Neural cell (in vitro differentiated cells): ENCODE measurements at regions not wholly inside any gene's neighbourhood (a gene's known extent, or its start where the extent isn't known, plus 50 kb on each side); places are given as distances from the start of the nearest gene placed in this dataset.

Experiments used
- H2AFZ ChIP-seq: fragments of 200-600, 300-800 bp; sonication (generic), shearing (Covaris generic); 2 replicates; pipeline ENCODE4 v1.6.0; 2014; ENCODE audit warnings: low read depth, mild to moderate bottlenecking, antibody characterized with exemption, low read length, moderate library complexity
- H3F3A ChIP-seq: fragments of 200-600 bp; shearing (Covaris generic); 2 replicates; pipeline ENCODE4 v1.6.1; 2016; ENCODE audit warnings: mild to moderate bottlenecking, moderate library complexity, mixed read lengths, antibody characterized with exemption, low read length; ENCODE audit not compliant: insufficient read depth, poor library complexity, severe bottlenecking
- H3K27ac ChIP-seq: fragments of 200-600, 300-800 bp; sonication (generic), shearing (Covaris generic); 2 replicates; pipeline ENCODE4 v1.5.1; 2014; ENCODE audit warnings: mild to moderate bottlenecking, low read length, moderate library complexity
- H3K27me3 ChIP-seq: fragments of 300-800, 200-600 bp; sonication (generic), shearing (Covaris generic); 2 replicates; pipeline ENCODE4 v1.6.0; 2014; ENCODE audit warnings: mild to moderate bottlenecking, low read depth, low read length, moderate library complexity; ENCODE audit not compliant: insufficient read depth
- H3K36me3 ChIP-seq: fragments of 300-800, 200-600 bp; sonication (generic), shearing (Covaris generic); 2 replicates; pipeline ENCODE4 v1.5.1; 2014; ENCODE audit warnings: mild to moderate bottlenecking, antibody characterized with exemption, low read length, moderate library complexity; ENCODE audit not compliant: insufficient read depth
- H3K4me2 ChIP-seq: fragments of 300-800, 200-600 bp; sonication (generic), shearing (Covaris generic); 2 replicates; pipeline ENCODE4 v1.6.0; 2014; ENCODE audit warnings: mild to moderate bottlenecking, low read length
- H3K4me3 ChIP-seq: fragments of 300-800, 200-600 bp; sonication (generic), shearing (Covaris generic); 2 replicates; pipeline ENCODE4 v1.5.1; 2014; ENCODE audit warnings: mild to moderate bottlenecking, low read length, moderate library complexity
- H3K79me2 ChIP-seq: fragments of 200-600 bp; shearing (Covaris generic); replicated peaks from 2 replicates; pipeline ENCODE4 v1.6.0; 2014; ENCODE audit warnings: mild to moderate bottlenecking, low read length, moderate library complexity; ENCODE audit not compliant: insufficient read depth
- H3K9ac ChIP-seq: fragments of 300-800, 200-600 bp; sonication (generic), shearing (Covaris generic); 2 replicates; pipeline ENCODE4 v1.6.1; 2016; ENCODE audit warnings: mild to moderate bottlenecking, low read length, mixed read lengths
- H3K9me2 ChIP-seq: fragments of 200-600 bp; shearing (Covaris generic); 2 replicates; pipeline ENCODE4 v1.6.1; 2016; ENCODE audit warnings: mild to moderate bottlenecking, low read length, mixed read lengths; ENCODE audit not compliant: insufficient read depth
- H3K9me3 ChIP-seq: fragments of 200-600, 300-800 bp; sonication (generic), shearing (Covaris generic); 2 replicates; pipeline ENCODE4 v1.6.1; 2016; ENCODE audit warnings: mild to moderate bottlenecking, mixed run types, low read length, moderate library complexity, mixed read lengths
- H4K20me1 ChIP-seq: fragments of 200-600 bp; shearing (Covaris generic); 2 replicates; pipeline ENCODE4 v1.6.1; 2016; ENCODE audit warnings: mild to moderate bottlenecking, mixed run types; ENCODE audit not compliant: insufficient read depth
- EP300 ChIP-seq: fragments of 450-650 bp; conservative IDR thresholded peaks from 2 replicates; pipeline ENCODE4 v1.6.1; 2014; ENCODE audit warnings: antibody characterized with exemption, mild to moderate bottlenecking, moderate library complexity; ENCODE audit not compliant: poor library complexity, severe bottlenecking
- MXI1 ChIP-seq: fragments of 450-650 bp; conservative IDR thresholded peaks from 2 replicates; pipeline ENCODE4 v1.6.1; 2014; ENCODE audit warnings: antibody characterized with exemption, mild to moderate bottlenecking; ENCODE audit not compliant: poor library complexity, severe bottlenecking
- POLR2AphosphoS5 ChIP-seq: IDR thresholded peaks from 2 replicates; pipeline ENCODE4 v1.6.1; 2012
- RAD21 ChIP-seq: fragments of 450-650 bp; conservative IDR thresholded peaks from 2 replicates; pipeline ENCODE4 v1.6.1; 2014; ENCODE audit warnings: antibody characterized with exemption, mild to moderate bottlenecking, moderate library complexity
- REST ChIP-seq: IDR thresholded peaks from 2 replicates; pipeline ENCODE4 v1.6.1; 2012; ENCODE audit warnings: borderline replicate concordance
- SMC3 ChIP-seq: fragments of 450-650 bp; conservative IDR thresholded peaks from 2 replicates; pipeline ENCODE4 v1.6.1; 2014; ENCODE audit warnings: antibody characterized with exemption, mild to moderate bottlenecking, moderate library complexity; ENCODE audit not compliant: poor library complexity
- TAF1 ChIP-seq: IDR thresholded peaks from 2 replicates; pipeline ENCODE4 v1.6.1; 2012; ENCODE audit warnings: low read depth
- TF ChIP-seq, protein P1 (sequence below): fragments of 450-650 bp; IDR thresholded peaks from 2 replicates; pipeline ENCODE4 v1.5.1; 2014; ENCODE audit warnings: antibody characterized with exemption, mild to moderate bottlenecking, moderate library complexity; ENCODE audit not compliant: poor library complexity, severe bottlenecking

DNA sequence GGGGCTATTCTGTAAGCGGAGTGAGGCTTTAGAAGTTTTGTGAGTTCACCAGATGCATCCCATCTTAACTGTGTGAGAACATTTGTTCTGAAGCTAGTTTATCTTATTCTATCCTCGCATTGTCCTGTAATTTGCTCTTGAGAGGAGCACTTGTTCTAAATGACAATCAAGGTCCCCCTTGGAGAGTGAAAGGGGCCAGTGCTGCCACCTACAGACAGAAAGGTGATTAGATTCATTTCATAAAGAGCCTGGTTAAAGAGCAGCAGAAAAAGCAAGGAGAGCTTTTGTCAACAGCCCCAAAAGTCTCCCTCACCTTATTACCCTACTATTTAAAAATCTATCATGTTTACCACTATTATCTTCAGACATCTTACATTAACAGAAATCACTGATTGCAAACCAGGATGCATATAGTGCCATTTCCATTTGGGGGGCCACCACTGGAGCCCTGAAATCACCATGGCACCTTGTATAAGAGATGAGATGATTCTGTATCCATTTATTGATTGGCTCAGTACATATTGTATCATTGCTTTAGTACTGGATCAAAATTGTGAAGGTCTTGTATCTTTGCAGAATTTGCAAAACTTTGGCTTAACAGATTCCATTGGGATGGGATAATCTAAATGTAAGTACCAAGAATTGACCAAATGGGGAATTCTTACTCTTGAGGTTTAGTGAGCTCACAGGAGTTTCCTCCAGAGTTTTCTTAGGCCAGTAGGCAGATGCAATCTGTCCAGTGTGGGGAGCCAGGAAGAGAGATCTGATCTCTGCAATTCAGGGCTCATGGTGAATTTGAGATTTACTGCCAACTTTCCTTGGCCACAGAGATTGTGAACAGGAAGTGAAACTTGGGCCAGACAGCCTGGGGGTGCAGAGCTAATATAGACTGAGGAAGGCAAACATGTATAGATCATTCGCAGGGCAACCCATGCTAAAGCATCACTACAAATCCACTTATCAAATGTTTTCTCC is 64.3 kb upstream of the TRABD2B start:
- H3K4me3 ChIP-seq: no peak overlapping the region
- no peak overlapping the region for H2AFZ ChIP-seq
- H3K27ac ChIP-seq: no peak overlapping the region
- H3K79me2 ChIP-seq: no peaks in the 10 kb centered on the region
- no peaks in the 10 kb centered on the region for H3K27me3 ChIP-seq
- no peaks in the 10 kb centered on the region for H3K9me3 ChIP-seq
- H3K9me2 ChIP-seq: no peaks in the 10 kb centered on the region
- H3K4me2 ChIP-seq: no peak overlapping the region
- no peaks in the 10 kb centered on the region for H4K20me1 ChIP-seq
- TF ChIP-seq, protein P1, sequence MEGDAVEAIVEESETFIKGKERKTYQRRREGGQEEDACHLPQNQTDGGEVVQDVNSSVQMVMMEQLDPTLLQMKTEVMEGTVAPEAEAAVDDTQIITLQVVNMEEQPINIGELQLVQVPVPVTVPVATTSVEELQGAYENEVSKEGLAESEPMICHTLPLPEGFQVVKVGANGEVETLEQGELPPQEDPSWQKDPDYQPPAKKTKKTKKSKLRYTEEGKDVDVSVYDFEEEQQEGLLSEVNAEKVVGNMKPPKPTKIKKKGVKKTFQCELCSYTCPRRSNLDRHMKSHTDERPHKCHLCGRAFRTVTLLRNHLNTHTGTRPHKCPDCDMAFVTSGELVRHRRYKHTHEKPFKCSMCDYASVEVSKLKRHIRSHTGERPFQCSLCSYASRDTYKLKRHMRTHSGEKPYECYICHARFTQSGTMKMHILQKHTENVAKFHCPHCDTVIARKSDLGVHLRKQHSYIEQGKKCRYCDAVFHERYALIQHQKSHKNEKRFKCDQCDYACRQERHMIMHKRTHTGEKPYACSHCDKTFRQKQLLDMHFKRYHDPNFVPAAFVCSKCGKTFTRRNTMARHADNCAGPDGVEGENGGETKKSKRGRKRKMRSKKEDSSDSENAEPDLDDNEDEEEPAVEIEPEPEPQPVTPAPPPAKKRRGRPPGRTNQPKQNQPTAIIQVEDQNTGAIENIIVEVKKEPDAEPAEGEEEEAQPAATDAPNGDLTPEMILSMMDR: peak; percentile 67
- TF ChIP-seq RAD21 (peak; percentile 65), EP300 (no peak), SMC3 (peak; percentile 53)
- no peaks in the 10 kb centered on the region for H3F3A ChIP-seq
- H3K36me3 ChIP-seq: no peaks in the 10 kb centered on the region
- no peak overlapping the region for H3K9ac ChIP-seq

DNA sequence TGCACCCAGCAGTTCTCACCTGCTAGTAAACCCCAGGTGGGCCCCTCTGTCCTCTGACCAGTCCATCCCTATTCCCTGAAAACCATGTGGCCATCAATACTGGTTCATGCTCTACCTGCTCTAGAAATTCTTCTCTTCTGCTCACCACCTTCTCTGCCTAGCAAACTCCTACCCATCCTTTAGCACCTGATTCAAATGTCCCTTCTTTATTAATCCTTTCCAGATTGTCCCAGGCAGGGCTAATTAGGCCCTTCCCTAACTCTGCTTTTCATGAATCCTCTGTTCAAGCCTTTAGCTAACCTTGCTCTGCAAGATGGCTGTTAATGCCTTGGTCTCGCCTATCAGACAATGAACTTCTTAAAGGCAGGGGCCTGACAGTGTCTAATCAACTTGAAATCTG is 62.1 kb upstream of the TRABD2B start:
- H3K36me3 ChIP-seq: no peaks in the 10 kb centered on the region
- H3F3A ChIP-seq: no peaks in the 10 kb centered on the region
- H3K9me2 ChIP-seq: no peaks in the 10 kb centered on the region
- no peaks in the 10 kb centered on the region for H3K27me3 ChIP-seq
- no peak overlapping the region for H3K9ac ChIP-seq
- TF ChIP-seq SMC3 (no peak), TAF1 (no peak), POLR2AphosphoS5 (no peak)
- TF ChIP-seq, protein P1: no peak
- no peaks in the 10 kb centered on the region for H4K20me1 ChIP-seq
- H3K27ac ChIP-seq: no peak overlapping the region
- no peak overlapping the region for H3K4me3 ChIP-seq
- H3K4me2 ChIP-seq: no peak overlapping the region
- no peaks in the 10 kb centered on the region for H3K9me3 ChIP-seq
- no peak overlapping the region for H2AFZ ChIP-seq
- H3K79me2 ChIP-seq: no peaks in the 10 kb centered on the region

- Histone ChIP-seq H3K79me2 (no peaks in the 10 kb centered on the region), H3K4me3 (no peak overlapping the region), H3K27me3 (no peaks in the 10 kb centered on the region), H2AFZ (no peak overlapping the region), H3K27ac (no peak overlapping the region), H3K9me3 (no peaks in the 10 kb centered on the region), H3K4me2 (no peak overlapping the region), H3F3A (no peaks in the 10 kb centered on the region), H4K20me1 (no peaks in the 10 kb centered on the region), H3K9ac (no peak overlapping the region), H3K9me2 (no peaks in the 10 kb centered on the region), H3K36me3 (no peaks in the 10 kb centered on the region)
- TF ChIP-seq REST (peak; percentile 87), POLR2AphosphoS5 (no peak), EP300 (no peak), RAD21 (no peak), MXI1 (no peak)
- TF ChIP-seq, protein P1: no peak
Measured at GRCh38 chr1:48058135-48059025, 61.2 kb upstream of the TRABD2B start.
